ENCODE measurements at regions not wholly inside any gene's neighbourhood (a gene's known extent, or its start where the extent isn't known, plus 50 kb on each side); places are given as distances from the start of the nearest gene placed in this dataset.

DNA sequence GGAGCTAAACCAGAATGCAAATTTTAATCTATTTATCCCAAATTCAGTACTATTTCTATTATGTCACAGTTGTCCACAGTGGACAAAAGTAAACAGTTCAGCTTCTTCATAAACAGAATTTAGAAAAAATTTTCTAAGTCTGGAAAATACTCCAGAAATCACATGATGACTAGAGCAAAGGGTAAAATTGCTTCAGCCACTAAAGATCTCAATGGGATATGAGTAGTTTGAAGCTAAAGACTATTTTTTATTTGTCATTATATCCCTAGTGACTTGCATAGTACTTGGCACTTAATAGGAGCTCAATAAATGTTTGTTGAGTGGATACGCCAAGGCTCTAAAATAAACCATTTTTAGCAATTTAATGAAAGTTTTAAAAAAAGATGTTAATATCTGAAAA is 354.3 kb upstream of the AGTR1 start:
- TF ChIP-seq, protein P1, sequence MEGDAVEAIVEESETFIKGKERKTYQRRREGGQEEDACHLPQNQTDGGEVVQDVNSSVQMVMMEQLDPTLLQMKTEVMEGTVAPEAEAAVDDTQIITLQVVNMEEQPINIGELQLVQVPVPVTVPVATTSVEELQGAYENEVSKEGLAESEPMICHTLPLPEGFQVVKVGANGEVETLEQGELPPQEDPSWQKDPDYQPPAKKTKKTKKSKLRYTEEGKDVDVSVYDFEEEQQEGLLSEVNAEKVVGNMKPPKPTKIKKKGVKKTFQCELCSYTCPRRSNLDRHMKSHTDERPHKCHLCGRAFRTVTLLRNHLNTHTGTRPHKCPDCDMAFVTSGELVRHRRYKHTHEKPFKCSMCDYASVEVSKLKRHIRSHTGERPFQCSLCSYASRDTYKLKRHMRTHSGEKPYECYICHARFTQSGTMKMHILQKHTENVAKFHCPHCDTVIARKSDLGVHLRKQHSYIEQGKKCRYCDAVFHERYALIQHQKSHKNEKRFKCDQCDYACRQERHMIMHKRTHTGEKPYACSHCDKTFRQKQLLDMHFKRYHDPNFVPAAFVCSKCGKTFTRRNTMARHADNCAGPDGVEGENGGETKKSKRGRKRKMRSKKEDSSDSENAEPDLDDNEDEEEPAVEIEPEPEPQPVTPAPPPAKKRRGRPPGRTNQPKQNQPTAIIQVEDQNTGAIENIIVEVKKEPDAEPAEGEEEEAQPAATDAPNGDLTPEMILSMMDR (IDR thresholded peaks at IDR 0.05) = no peak
- no peak for ATAC-seq (ENCODE audit: low FRiP score)
- DNase-seq (ENCODE audit: low spot score) = no peak

DNA sequence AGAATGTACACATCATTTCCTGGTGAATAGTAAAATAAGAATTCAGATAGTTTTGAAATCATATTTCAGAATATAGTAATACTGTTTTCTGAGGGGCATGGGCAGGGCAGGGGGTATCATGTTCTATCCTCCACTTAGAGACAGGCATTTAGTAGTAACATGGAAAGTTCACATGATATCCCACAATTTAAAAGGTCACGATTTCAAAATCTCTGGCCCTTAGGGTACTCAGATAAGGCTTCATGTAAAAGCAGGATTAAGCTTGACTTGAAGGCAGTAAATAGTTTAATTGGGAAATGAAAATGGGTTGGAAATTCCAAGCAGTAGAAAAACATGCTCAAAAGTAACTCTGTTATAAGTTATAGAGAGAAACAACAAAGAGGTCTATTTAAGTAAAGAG is 353.2 kb upstream of the AGTR1 start:
- no peak for DNase-seq (ENCODE audit: low spot score)
- ATAC-seq (ENCODE audit: low FRiP score) = no peak
- TF ChIP-seq, protein P1 (IDR thresholded peaks at IDR 0.05) = no peak

DNA sequence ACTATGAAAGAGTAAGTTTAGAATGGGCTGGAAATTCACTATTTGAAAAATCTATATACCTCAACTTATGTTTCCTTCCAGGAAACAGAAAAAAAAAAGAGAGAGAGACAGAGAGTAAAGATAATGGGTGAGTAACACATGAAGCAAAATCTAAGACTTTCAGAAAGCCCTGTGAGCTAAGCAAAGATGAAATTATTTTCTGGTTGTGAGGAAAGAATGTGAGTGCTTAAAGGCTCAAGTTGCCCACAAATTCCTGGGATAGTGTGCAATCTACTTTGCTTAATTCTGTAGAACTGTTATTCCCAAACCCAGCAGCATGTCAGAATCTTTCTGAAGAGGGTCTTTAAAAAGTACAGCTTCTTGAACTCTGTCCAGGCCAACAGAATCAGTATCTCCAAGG is 337.7 kb upstream of the AGTR1 start:
- TF ChIP-seq, protein P1 (IDR thresholded peaks at IDR 0.05) = no peak
- DNase-seq (ENCODE audit: low spot score) (no peak), ATAC-seq (ENCODE audit: low FRiP score) (no peak)

DNA sequence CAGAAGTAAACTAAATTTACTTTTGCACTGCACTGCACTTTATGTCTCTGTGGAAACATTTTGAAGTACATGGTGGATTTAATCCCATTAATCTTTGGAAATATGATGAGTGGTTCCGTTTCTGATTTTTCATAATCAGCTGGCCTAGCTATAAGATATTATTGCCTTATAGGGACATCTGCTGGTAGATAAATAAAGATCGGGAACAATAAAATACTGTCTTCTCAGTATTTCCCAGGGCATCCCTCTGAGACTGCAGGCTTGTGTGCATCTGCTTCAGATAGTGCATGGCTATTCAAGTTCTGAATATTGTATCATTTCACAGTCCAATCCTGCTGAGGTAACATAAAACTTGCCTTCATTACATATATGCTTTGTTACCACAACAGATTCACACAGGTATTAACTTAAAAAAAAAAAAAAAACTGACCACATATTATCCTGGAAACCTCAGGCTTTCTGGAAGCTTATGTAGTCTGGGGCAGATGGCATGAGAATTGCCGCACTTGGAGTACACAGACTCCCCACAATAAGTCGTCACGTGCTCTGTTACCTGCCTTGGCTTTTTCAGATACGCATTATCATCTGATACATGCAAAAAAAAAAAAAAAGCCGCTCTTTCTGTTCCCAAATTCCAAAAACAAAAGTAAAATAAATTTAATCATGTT is 330.8 kb upstream of the AGTR1 start:
- DNase-seq (ENCODE audit: low spot score) (no peak), ATAC-seq (ENCODE audit: low FRiP score) (no peak)
- TF ChIP-seq, protein P1 (IDR thresholded peaks at IDR 0.05) = no peak

DNA sequence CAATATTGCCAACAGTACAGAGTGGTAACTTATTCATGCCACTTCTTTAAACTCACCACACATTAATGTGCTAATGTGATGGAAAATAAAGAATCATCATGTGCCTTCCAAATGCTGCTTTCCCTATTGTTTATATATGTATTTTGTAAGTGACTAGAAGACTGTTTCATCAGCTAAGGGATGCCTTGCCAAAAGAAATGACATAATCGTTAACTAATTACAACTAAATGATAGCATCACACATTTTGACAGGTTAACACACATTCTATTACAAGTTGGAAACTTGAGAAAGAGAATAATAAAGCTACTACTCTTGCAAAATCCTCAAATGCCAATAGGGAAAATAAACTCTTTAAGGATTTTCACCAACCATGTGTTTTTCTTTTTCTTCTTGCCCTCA is 329.9 kb upstream of the AGTR1 start:
- TF ChIP-seq, protein P1 (IDR thresholded peaks at IDR 0.05) = no peak
- DNase-seq (ENCODE audit: low spot score) = no peak
- no peak for ATAC-seq (ENCODE audit: low FRiP score)

DNA sequence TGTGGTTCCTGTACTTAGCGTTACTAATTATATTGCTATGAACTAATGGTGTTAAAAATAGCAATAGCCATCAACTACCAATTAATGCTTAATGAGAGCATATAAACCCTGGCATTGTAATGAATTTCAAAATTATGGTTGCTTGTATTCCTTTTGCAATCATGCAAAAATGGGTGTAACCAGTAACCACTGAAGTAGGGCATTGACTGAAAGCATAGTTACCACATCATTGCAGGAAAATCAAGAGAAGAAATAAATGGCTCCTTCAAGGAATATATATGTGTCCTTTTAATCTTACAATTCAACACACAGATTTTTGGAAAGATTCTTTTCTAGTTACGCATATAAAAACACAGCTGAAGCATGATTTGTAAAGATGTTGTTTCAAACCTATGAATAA is 328.3 kb upstream of the AGTR1 start:
- DNase-seq (ENCODE audit: low spot score) (no peak), ATAC-seq (ENCODE audit: low FRiP score) (no peak)
- TF ChIP-seq, protein P1 (IDR thresholded peaks at IDR 0.05) = no peak

DNA sequence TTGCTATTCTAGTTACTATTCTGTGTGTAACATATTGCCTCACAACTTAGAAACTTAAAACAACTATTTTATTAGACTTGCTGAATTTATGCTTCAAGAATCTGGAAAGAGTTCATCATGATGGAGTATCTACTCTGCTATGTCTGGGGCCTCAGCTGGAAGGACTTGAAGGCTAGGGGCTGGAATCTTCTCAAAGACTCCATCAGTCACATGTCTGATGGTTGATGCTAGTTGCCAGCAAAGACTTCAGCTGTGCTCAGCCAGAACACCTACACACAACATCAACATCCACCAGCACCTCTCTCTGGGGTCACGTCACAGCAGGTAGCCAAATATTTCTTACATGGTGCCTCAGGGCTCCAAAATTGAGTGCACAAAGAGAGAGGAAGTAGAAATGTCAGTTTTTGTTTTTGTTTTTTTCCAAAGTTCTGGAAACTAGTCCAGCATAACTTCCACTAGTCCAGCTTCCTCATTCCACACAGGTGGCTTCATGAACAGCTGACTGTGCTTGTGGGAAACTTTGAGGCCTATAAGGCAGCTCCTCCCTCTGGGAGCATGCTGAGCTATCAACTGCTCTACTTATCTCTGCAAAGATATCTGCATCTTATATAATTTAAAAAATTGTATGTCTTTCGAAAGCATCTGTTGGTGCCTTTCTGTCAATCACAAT is 325.4 kb upstream of the AGTR1 start:
- TF ChIP-seq, protein P1 (IDR thresholded peaks at IDR 0.05) = no peak
- DNase-seq (ENCODE audit: low spot score) (no peak), ATAC-seq (ENCODE audit: low FRiP score) (no peak)
